ENCODE measurements at regions not wholly inside any gene's neighbourhood (a gene's known extent, or its start where the extent isn't known, plus 50 kb on each side); places are given as distances from the start of the nearest gene placed in this dataset.
"Not testable (repeated sequence)": the region's sequence is repeated elsewhere in the genome, so short reads cannot be mapped to it uniquely, and the experiment has no call there.

- peaks cover 7% of the 10 kb centered on the region for H3K9me3 Mint-ChIP-seq
- H3K4me1 Mint-ChIP-seq: peaks cover 20% of the 10 kb centered on the region
- peaks cover 20% of the 10 kb centered on the region for H3K27me3 Mint-ChIP-seq (ENCODE audit: low read depth)
- TF ChIP-seq, protein P1, sequence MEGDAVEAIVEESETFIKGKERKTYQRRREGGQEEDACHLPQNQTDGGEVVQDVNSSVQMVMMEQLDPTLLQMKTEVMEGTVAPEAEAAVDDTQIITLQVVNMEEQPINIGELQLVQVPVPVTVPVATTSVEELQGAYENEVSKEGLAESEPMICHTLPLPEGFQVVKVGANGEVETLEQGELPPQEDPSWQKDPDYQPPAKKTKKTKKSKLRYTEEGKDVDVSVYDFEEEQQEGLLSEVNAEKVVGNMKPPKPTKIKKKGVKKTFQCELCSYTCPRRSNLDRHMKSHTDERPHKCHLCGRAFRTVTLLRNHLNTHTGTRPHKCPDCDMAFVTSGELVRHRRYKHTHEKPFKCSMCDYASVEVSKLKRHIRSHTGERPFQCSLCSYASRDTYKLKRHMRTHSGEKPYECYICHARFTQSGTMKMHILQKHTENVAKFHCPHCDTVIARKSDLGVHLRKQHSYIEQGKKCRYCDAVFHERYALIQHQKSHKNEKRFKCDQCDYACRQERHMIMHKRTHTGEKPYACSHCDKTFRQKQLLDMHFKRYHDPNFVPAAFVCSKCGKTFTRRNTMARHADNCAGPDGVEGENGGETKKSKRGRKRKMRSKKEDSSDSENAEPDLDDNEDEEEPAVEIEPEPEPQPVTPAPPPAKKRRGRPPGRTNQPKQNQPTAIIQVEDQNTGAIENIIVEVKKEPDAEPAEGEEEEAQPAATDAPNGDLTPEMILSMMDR (IDR thresholded peaks at IDR 0.05; ENCODE audit: unreplicated experiment): no peak
- peak in 1 of 2 experiments; percentile 42 for DNase-seq (ENCODE audit: low spot score in 2 of 2, unreplicated experiment in 2 of 2)
- peak overlapping the region; percentile 23 for H3K27ac Mint-ChIP-seq
- H3K36me3 Mint-ChIP-seq: no peaks in the 10 kb centered on the region
- no peak overlapping the region for H3K4me3 Mint-ChIP-seq
Measured at GRCh38 chr9:101848485-101848919, 110.1 kb upstream of the GRIN3A start.

- Mint-ChIP-seq H3K9me3 (no peaks in the 10 kb centered on the region), H3K4me3 (no peak overlapping the region), H3K27ac (no peak overlapping the region), H3K36me3 (no peaks in the 10 kb centered on the region), H3K27me3 (ENCODE audit: low read depth) (peaks cover 20% of the 10 kb centered on the region), H3K4me1 (peaks cover 26% of the 10 kb centered on the region)
- TF ChIP-seq, protein P1 (IDR thresholded peaks at IDR 0.05; ENCODE audit: unreplicated experiment): no peak
- no peak for DNase-seq (ENCODE audit: low spot score in 2 of 2, unreplicated experiment in 2 of 2)
Measured at GRCh38 chr9:101846161-101846560, 107.7 kb upstream of the GRIN3A start.

DNA sequence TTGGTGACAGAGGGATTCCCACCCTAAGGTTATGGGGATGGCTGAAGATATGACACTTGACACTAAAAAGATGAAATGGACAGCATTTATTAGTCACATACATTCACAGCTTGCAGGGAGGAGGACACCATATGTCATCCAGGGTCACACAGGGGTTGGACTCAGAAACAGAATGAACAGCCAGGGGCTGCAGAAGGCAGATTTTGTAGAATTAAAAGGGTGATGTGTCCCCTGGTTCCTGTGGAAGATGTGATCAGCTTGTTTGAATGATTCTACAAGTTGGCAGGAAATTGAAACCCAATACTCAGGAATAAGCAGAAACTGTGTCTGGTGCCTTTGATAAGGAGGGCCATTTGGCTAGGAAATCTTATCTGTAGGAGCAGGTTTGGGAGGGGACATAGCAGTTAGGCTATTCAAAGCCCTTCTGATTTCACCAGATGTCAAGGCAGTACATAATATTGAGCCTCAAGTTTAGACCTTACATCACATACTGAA lies 102.3 kb upstream of the GRIN3A start:
- Mint-ChIP-seq H3K27me3 (ENCODE audit: low read depth) (peaks cover 37% of the 10 kb centered on the region), H3K4me3 (no peak overlapping the region), H3K27ac (no peak overlapping the region), H3K36me3 (no peaks in the 10 kb centered on the region), H3K9me3 (peaks cover 10% of the 10 kb centered on the region), H3K4me1 (peaks cover 9% of the 10 kb centered on the region)
- DNase-seq (ENCODE audit: low spot score in 2 of 2, unreplicated experiment in 2 of 2): no peak
- TF ChIP-seq, protein P1 (IDR thresholded peaks at IDR 0.05; ENCODE audit: unreplicated experiment): no peak

DNA sequence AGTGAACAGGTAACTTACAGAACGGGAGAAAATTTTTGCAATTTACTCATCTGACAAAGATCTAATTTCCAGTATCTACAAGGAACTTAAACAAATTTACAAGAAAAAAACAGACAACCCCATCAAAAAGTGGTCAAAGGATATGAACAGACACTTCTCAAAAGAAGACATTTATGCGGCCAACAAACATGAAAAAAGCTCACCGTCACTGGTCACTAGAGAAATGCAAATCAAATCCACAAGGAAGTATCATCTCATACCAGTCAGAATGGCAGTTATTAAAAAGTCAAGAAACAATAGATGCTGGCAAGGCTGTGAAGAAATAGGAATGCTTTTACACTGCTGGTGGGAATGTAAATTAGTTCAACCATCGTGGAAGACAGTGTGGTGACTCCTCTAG lies 100.5 kb upstream of the GRIN3A start:
- H3K36me3 Mint-ChIP-seq; H3K4me3 Mint-ChIP-seq; DNase-seq (ENCODE audit: low spot score in 2 of 2, unreplicated experiment in 2 of 2); H3K4me1 Mint-ChIP-seq; H3K27ac Mint-ChIP-seq; H3K9me3 Mint-ChIP-seq: not testable (repeated sequence)
- H3K27me3 Mint-ChIP-seq (ENCODE audit: low read depth): peaks cover 30% of the 10 kb centered on the region

DNA sequence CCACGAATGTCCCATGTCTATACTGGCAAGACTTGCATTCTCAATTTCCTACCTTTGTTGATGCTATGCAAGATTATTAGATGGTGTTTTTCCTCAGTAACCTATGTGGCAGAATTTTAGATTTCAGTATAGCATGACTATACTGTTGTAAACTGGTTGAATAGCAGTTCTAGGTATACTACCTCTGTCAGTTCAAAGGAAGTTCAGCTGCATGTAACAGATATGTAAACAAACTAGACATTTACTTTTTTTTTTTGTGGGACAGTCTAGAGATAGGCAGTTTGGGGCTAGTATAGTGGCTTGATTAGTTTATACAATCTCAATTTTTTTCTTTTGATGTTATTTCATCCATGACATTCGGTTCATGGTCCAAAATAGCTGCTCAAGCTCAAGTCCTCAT lies 97.6 kb upstream of the GRIN3A start:
- H3K4me1 Mint-ChIP-seq: peaks cover 3% of the 10 kb centered on the region
- H3K9me3 Mint-ChIP-seq: peaks cover 10% of the 10 kb centered on the region
- no peaks in the 10 kb centered on the region for H3K36me3 Mint-ChIP-seq
- DNase-seq (ENCODE audit: low spot score in 2 of 2, unreplicated experiment in 2 of 2): no peak
- no peak overlapping the region for H3K27ac Mint-ChIP-seq
- H3K4me3 Mint-ChIP-seq: no peak overlapping the region
- H3K27me3 Mint-ChIP-seq (ENCODE audit: low read depth): peaks cover 40% of the 10 kb centered on the region
- TF ChIP-seq, protein P1 (IDR thresholded peaks at IDR 0.05; ENCODE audit: unreplicated experiment): no peak

- Mint-ChIP-seq H3K4me3 (no peak overlapping the region), H3K27me3 (ENCODE audit: low read depth) (peaks cover 36% of the 10 kb centered on the region), H3K9me3 (no peaks in the 10 kb centered on the region), H3K4me1 (no peaks in the 10 kb centered on the region), H3K36me3 (no peaks in the 10 kb centered on the region), H3K27ac (no peak overlapping the region)
- no peak for DNase-seq (ENCODE audit: low spot score in 2 of 2, unreplicated experiment in 2 of 2)
- TF ChIP-seq, protein P1 (IDR thresholded peaks at IDR 0.05; ENCODE audit: unreplicated experiment): no peak
Measured at GRCh38 chr9:101832486-101832885, 94.0 kb upstream of the GRIN3A start.

GRCh38 chr9:101821450-101821849 lies 83.0 kb upstream of the GRIN3A start:
- H3K36me3 Mint-ChIP-seq; H3K4me3 Mint-ChIP-seq; H3K27ac Mint-ChIP-seq; DNase-seq (ENCODE audit: low spot score in 2 of 2, unreplicated experiment in 2 of 2); H3K27me3 Mint-ChIP-seq (ENCODE audit: low read depth); H3K4me1 Mint-ChIP-seq: not testable (repeated sequence)
- H3K9me3 Mint-ChIP-seq: peaks cover 36% of the 10 kb centered on the region

DNA sequence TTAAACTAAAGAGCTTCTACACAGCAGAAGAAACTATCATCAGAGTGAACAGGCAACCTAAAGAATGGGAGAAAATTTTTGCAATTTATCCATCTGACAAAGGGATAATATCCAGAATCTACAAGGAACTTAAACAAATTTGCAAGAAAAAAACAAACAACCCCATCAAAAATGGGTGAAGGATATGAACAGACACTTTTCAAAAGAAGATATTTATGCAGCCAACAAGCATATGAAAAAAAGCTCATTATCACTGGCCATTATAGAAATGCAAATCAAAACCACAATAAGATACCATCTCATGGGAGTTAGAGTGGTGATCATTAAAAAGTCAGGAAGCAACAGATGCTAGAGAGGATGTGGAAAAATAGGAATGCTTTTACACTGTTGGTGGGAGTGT lies 82.5 kb upstream of the GRIN3A start:
- DNase-seq (ENCODE audit: low spot score in 2 of 2, unreplicated experiment in 2 of 2); H3K36me3 Mint-ChIP-seq; H3K4me3 Mint-ChIP-seq; H3K27ac Mint-ChIP-seq; H3K27me3 Mint-ChIP-seq (ENCODE audit: low read depth); H3K4me1 Mint-ChIP-seq: not testable (repeated sequence)
- H3K9me3 Mint-ChIP-seq: peaks cover 38% of the 10 kb centered on the region
